WTC11 (cell line): ENCODE measurements at regions not wholly inside any gene's neighbourhood (a gene's known extent, or its start where the extent isn't known, plus 50 kb on each side); places are given as distances from the start of the nearest gene placed in this dataset.
"Not testable (repeated sequence)": the region's sequence is repeated elsewhere in the genome, so short reads cannot be mapped to it uniquely, and the experiment has no call there.

ENCODE experiments used
- ATAC-seq: fragments of 200-7000 bp; cut with Tn5 transposase; 2 replicates; pipeline ENCODE4 v1.10.0; 2021; ENCODE audit warnings: mild to moderate bottlenecking, moderate library complexity
- CTCF ChIA-PET: fragments of 300-600 bp; sonication (Branson Sonifier 250); formaldehyde crosslinking; loops from one replicate; lab custom pipeline; 2021; ENCODE audit warnings: antibody characterized with exemption; lab: Charles Lee
- POLR2A ChIA-PET: fragments of 350-600 bp; sonication (Branson Sonifier 250); formaldehyde crosslinking; loops from one replicate; lab custom pipeline; 2021; ENCODE audit warnings: antibody characterized with exemption; lab: Charles Lee
- DNase-seq: peaks from one replicate; pipeline ENCODE4 v3.0.0; 2021; ENCODE audit warnings: low spot score
- H3K27ac Mint-ChIP-seq: 2 replicates; pipeline ENCODE4 v1.8.0; 2021; ENCODE audit warnings: mixed read lengths
- H3K27me3 Mint-ChIP-seq: 2 replicates; pipeline ENCODE4 v1.8.0; 2021; ENCODE audit warnings: low read depth, mild to moderate bottlenecking, moderate library complexity, mixed read lengths
- H3K36me3 Mint-ChIP-seq: 2 replicates; pipeline ENCODE4 v1.8.0; 2021; ENCODE audit warnings: mixed read lengths
- H3K4me1 Mint-ChIP-seq: 2 replicates; pipeline ENCODE4 v1.8.0; 2022; ENCODE audit warnings: mixed read lengths
- H3K4me3 Mint-ChIP-seq: 2 replicates; pipeline ENCODE4 v1.8.0; 2021; ENCODE audit warnings: mild to moderate bottlenecking, moderate library complexity, mixed read lengths
- H3K9me3 Mint-ChIP-seq: 2 replicates; pipeline ENCODE4 v1.8.0; 2021; ENCODE audit warnings: mixed read lengths
- FOXP1 ChIP-seq: sonication (generic); formaldehyde crosslinking; IDR thresholded peaks from 2 replicates; pipeline ENCODE4 v1.8.0; 2022; ENCODE audit warnings: missing genetic modification reagents, mild to moderate bottlenecking, moderate library complexity, borderline replicate concordance
- KAT7 ChIP-seq: sonication (generic); formaldehyde crosslinking; IDR thresholded peaks from 2 replicates; pipeline ENCODE4 v1.8.1; 2023; ENCODE audit warnings: missing genetic modification reagents, mild to moderate bottlenecking, borderline replicate concordance
- ZNF317 ChIP-seq: sonication (generic); formaldehyde crosslinking; IDR thresholded peaks from 2 replicates; pipeline ENCODE4 v1.8.1; 2023; ENCODE audit warnings: low read depth, mild to moderate bottlenecking, moderate library complexity, missing genetic modification reagents, borderline replicate concordance
- TF ChIP-seq, protein P1 (sequence below): fragments of 250-450 bp; sonication (Bioruptor Pico); IDR thresholded peaks from 2 replicates; pipeline ENCODE4 v1.9.0; 2021; ENCODE audit warnings: moderate library complexity, mild to moderate bottlenecking, inconsistent platforms, borderline replicate concordance

- H3K4me3 Mint-ChIP-seq, H3K36me3 Mint-ChIP-seq, DNase-seq, H3K4me1 Mint-ChIP-seq, H3K9me3 Mint-ChIP-seq, POLR2A ChIA-PET, H3K27ac Mint-ChIP-seq, H3K27me3 Mint-ChIP-seq, ATAC-seq, CTCF ChIA-PET: not testable (repeated sequence)
These were observed 145.7 kb downstream of the NPIPB11 start for GRCh38 chr16:29260683-29261426.

DNA sequence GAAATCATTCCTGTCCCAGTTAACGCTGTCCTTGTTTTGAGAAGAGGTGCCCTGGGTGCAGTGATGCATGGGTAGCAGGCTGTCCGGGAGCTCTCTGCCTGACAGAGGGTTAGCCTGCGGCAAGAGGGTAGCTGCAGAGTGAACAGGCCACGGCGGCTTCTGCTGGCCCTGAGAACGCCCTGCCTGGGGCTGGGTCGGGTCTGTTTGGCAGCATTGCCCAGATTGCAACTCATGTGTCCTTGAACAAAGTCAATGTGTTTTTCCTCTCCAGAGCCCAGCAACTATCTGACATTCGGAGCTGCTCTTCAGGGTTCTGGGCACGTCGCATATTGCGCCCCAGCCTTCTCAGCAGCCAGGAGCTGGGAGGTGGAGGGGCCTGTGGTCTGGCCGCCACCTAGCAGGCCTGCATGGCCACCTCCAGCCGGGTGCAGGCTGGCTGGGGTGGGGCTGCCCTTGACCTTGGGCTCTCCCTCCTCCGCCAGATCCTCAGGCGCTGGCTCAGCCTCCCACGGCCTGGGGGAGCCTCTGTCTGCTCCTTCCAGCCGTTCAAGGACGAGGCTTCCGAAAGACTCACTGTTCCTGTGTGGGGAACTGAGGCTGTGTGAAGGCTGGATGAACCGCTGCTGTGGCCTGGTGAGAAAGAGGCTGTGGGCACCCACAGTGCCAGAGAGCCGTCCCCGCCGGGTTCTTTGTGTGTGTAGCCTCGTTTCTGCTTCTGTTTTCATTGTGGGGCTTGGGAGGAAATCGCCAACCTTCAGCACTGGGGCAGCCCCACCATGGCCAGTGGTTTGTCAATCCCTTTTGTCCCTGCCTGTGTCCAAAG lies 146.7 kb downstream of the NPIPB11 start:
- POLR2A ChIA-PET, H3K9me3 Mint-ChIP-seq, H3K36me3 Mint-ChIP-seq, H3K4me1 Mint-ChIP-seq, DNase-seq, H3K27me3 Mint-ChIP-seq, H3K4me3 Mint-ChIP-seq, H3K27ac Mint-ChIP-seq, ATAC-seq, CTCF ChIA-PET: not testable (repeated sequence)

DNA sequence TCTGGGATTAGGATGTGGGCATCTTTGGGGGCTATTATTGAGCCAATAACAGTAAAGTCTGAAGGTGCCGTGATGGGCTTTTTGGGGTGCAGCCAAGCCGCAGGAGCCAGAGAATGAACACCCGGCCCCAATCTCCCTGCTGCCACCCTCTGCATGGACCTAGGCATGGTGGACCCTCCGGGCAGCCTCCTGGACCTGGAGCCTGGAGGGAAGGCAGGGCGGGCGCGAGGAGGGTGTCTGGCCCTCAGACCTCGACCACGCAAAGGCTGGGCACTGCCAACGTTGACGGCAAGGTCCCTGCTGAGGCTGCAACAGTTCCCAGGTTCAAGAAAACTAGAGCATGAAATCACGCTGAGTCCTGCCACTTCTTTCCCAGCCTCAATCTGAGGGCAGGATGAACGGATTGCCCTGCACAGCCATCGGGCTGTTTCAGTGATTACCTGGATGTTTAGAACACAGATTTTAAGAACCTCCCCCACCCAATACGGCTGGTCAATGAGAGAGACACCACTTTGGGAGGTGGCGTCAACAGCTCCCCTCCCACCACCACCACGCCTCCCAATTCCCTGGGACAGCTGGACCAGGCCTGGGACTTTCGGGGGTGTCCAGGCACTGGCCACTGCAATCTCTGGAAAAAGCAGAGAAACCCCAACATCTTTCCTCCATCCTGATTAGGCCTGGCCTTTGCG lies 147.4 kb downstream of the NPIPB11 start:
- CTCF ChIA-PET, DNase-seq, H3K27ac Mint-ChIP-seq, H3K4me3 Mint-ChIP-seq, H3K27me3 Mint-ChIP-seq, ATAC-seq, H3K9me3 Mint-ChIP-seq, H3K36me3 Mint-ChIP-seq, H3K4me1 Mint-ChIP-seq, POLR2A ChIA-PET: not testable (repeated sequence)

- H3K27me3 Mint-ChIP-seq, H3K36me3 Mint-ChIP-seq, H3K4me3 Mint-ChIP-seq, POLR2A ChIA-PET, H3K4me1 Mint-ChIP-seq, CTCF ChIA-PET, H3K9me3 Mint-ChIP-seq, H3K27ac Mint-ChIP-seq: not testable (repeated sequence)
- ATAC-seq (peak; percentile 55), DNase-seq (peak; percentile 56)
These were observed 148.8 kb downstream of the NPIPB11 start for GRCh38 chr16:29257419-29258336.

- Mint-ChIP-seq H3K36me3 (no peaks in the 10 kb centered on the region), H3K27ac (peak overlapping the region; percentile 83; the same call in 1 of the 2 replicates)
- POLR2A ChIA-PET, result no interaction called here
These were observed 150.0 kb downstream of the NPIPB11 start for GRCh38 chr16:29256501-29256981.

DNA sequence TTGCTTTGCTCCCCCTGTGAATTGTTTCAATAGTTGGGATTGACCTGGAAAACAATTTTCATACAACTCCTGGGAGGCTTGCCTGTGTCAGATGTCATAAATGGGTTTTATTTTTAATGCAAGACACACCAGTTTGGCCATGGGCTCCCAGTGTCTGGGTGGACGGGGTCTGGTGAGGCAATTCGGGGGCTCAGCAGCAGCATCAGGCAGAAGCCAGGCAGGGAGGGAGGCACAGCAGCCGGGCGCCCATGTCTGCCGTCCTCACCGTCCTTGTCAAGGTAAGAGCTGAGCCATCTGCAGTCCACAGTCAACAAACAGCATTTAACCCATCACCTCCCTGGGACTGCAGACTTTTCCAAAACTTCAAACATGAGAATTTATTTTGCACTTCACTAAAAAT lies 150.6 kb downstream of the NPIPB11 start:
- H3K36me3 Mint-ChIP-seq, ATAC-seq, H3K27me3 Mint-ChIP-seq, DNase-seq, H3K9me3 Mint-ChIP-seq, H3K27ac Mint-ChIP-seq, POLR2A ChIA-PET, H3K4me3 Mint-ChIP-seq: not testable (repeated sequence)
- H3K4me1 Mint-ChIP-seq, result peaks cover 11% of the 10 kb centered on the region
- CTCF ChIA-PET, result interaction anchor here (0.9 kb wide), 1 partner anchor 160 kb away, joined by 4 read pairs; no protein-coding TSS in a partner anchor

More at GRCh38 chr16:29256501-29256981, 150.0 kb downstream of the NPIPB11 start:
- H3K4me3 Mint-ChIP-seq, result no peak overlapping the region
- no peaks in the 10 kb centered on the region for H3K9me3 Mint-ChIP-seq
- peaks cover 5% of the 10 kb centered on the region for H3K4me1 Mint-ChIP-seq
- TF ChIP-seq KAT7 (CRISPR knock-in tag) (no peak), FOXP1 (CRISPR knock-in tag) (peak; percentile 68; the same call in 1 of the 2 replicates), ZNF317 (CRISPR knock-in tag) (no peak)
- TF ChIP-seq, protein P1, sequence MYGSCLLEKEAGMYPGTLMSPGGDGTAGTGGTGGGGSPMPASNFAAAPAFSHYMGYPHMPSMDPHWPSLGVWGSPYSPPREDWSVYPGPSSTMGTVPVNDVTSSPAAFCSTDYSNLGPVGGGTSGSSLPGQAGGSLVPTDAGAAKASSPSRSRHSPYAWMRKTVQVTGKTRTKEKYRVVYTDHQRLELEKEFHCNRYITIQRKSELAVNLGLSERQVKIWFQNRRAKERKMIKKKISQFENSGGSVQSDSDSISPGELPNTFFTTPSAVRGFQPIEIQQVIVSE (CRISPR knock-in tag), result no peak
- TF ChIP-seq, all 79 proteins: peak for 1
- CTCF ChIA-PET, result interaction anchor here (0.9 kb wide), 1 partner anchor 161 kb away, joined by 4 read pairs; no protein-coding TSS in a partner anchor
- H3K27me3 Mint-ChIP-seq, result no peaks in the 10 kb centered on the region
- ATAC-seq (no peak), DNase-seq (no peak)

- H3K4me1 Mint-ChIP-seq, result peaks cover 12% of the 10 kb centered on the region
- H3K27ac Mint-ChIP-seq, POLR2A ChIA-PET, ATAC-seq, H3K36me3 Mint-ChIP-seq, H3K4me3 Mint-ChIP-seq, DNase-seq, H3K9me3 Mint-ChIP-seq, H3K27me3 Mint-ChIP-seq, CTCF ChIA-PET: not testable (repeated sequence)
These were observed 151.1 kb downstream of the NPIPB11 start for GRCh38 chr16:29255496-29255796.
